WTC11 (cell line): ENCODE measurements at regions not wholly inside any gene's neighbourhood (a gene's known extent, or its start where the extent isn't known, plus 50 kb on each side); places are given as distances from the start of the nearest gene placed in this dataset.

Source experiments
- ATAC-seq: fragments of 200-7000 bp; cut with Tn5 transposase; 2 replicates; pipeline ENCODE4 v1.10.0; 2021; ENCODE audit warnings: mild to moderate bottlenecking, moderate library complexity
- CTCF ChIA-PET: fragments of 300-600 bp; sonication (Branson Sonifier 250); formaldehyde crosslinking; loops from one replicate; lab custom pipeline; 2021; ENCODE audit warnings: antibody characterized with exemption; lab: Charles Lee
- POLR2A ChIA-PET: fragments of 350-600 bp; sonication (Branson Sonifier 250); formaldehyde crosslinking; loops from one replicate; lab custom pipeline; 2021; ENCODE audit warnings: antibody characterized with exemption; lab: Charles Lee
- DNase-seq: peaks from one replicate; pipeline ENCODE4 v3.0.0; 2021; ENCODE audit warnings: low spot score
- H3K27ac Mint-ChIP-seq: 2 replicates; pipeline ENCODE4 v1.8.0; 2021; ENCODE audit warnings: mixed read lengths
- H3K27me3 Mint-ChIP-seq: 2 replicates; pipeline ENCODE4 v1.8.0; 2021; ENCODE audit warnings: low read depth, mild to moderate bottlenecking, moderate library complexity, mixed read lengths
- H3K36me3 Mint-ChIP-seq: 2 replicates; pipeline ENCODE4 v1.8.0; 2021; ENCODE audit warnings: mixed read lengths
- H3K4me1 Mint-ChIP-seq: 2 replicates; pipeline ENCODE4 v1.8.0; 2022; ENCODE audit warnings: mixed read lengths
- H3K4me3 Mint-ChIP-seq: 2 replicates; pipeline ENCODE4 v1.8.0; 2021; ENCODE audit warnings: mild to moderate bottlenecking, moderate library complexity, mixed read lengths
- H3K9me3 Mint-ChIP-seq: 2 replicates; pipeline ENCODE4 v1.8.0; 2021; ENCODE audit warnings: mixed read lengths
- AR ChIP-seq: fragments of 250-450 bp; sonication (Bioruptor Pico); IDR thresholded peaks from 2 replicates; pipeline ENCODE4 v1.9.0; 2021; ENCODE audit warnings: mild to moderate bottlenecking
- ATF3 ChIP-seq: sonication (generic); formaldehyde crosslinking; conservative IDR thresholded peaks from 2 replicates; pipeline ENCODE4 v1.8.1; 2022; ENCODE audit warnings: mild to moderate bottlenecking, missing genetic modification reagents
- CDX4 ChIP-seq: fragments of 250-450 bp; sonication (Bioruptor Pico); IDR thresholded peaks from 2 replicates; pipeline ENCODE4 v1.9.0; 2021; ENCODE audit warnings: moderate library complexity, mild to moderate bottlenecking, inconsistent platforms, borderline replicate concordance
- CREB1 ChIP-seq: sonication (generic); formaldehyde crosslinking; IDR thresholded peaks from 2 replicates; pipeline ENCODE4 v1.8.0; 2023; ENCODE audit warnings: mild to moderate bottlenecking, missing genetic modification reagents
- ELF4 ChIP-seq: sonication (generic); formaldehyde crosslinking; IDR thresholded peaks from 2 replicates; pipeline ENCODE4 v1.8.1; 2022; ENCODE audit warnings: low read depth, mild to moderate bottlenecking, moderate library complexity, missing genetic modification reagents
- EMX1 ChIP-seq: fragments of 250-450 bp; sonication (Bioruptor Pico); IDR thresholded peaks from 2 replicates; pipeline ENCODE4 v1.8.0; 2021; ENCODE audit warnings: mild to moderate bottlenecking
- ETV6 ChIP-seq: sonication (generic); formaldehyde crosslinking; IDR thresholded peaks from 2 replicates; pipeline ENCODE4 v1.8.1; 2022; ENCODE audit warnings: mild to moderate bottlenecking, missing genetic modification reagents
- FOXJ3 ChIP-seq: sonication (generic); formaldehyde crosslinking; IDR thresholded peaks from 2 replicates; pipeline ENCODE4 v1.9.0; 2021; ENCODE audit warnings: missing genetic modification reagents, mild to moderate bottlenecking, borderline replicate concordance
- GRHL2 ChIP-seq: fragments of 250-450 bp; sonication (Bioruptor Pico); IDR thresholded peaks from 2 replicates; pipeline ENCODE4 v1.8.0; 2022; ENCODE audit warnings: mild to moderate bottlenecking, moderate library complexity; ENCODE audit not compliant: insufficient replicate concordance, severe bottlenecking
- IRF1 ChIP-seq: sonication (generic); formaldehyde crosslinking; IDR thresholded peaks from 2 replicates; pipeline ENCODE4 v1.8.0; 2023; ENCODE audit warnings: missing genetic modification reagents
- JUN ChIP-seq: sonication (generic); formaldehyde crosslinking; IDR thresholded peaks from 2 replicates; pipeline ENCODE4 v1.8.0; 2023; ENCODE audit warnings: mild to moderate bottlenecking, missing genetic modification reagents
- KAT7 ChIP-seq: sonication (generic); formaldehyde crosslinking; IDR thresholded peaks from 2 replicates; pipeline ENCODE4 v1.8.1; 2023; ENCODE audit warnings: missing genetic modification reagents, mild to moderate bottlenecking, borderline replicate concordance
- MAX ChIP-seq: sonication (generic); formaldehyde crosslinking; IDR thresholded peaks from 2 replicates; pipeline ENCODE4 v1.8.0; 2022; ENCODE audit warnings: mild to moderate bottlenecking, missing genetic modification reagents
- MLX ChIP-seq: sonication (generic); formaldehyde crosslinking; IDR thresholded peaks from 2 replicates; pipeline ENCODE4 v1.8.1; 2023; ENCODE audit warnings: mild to moderate bottlenecking, missing genetic modification reagents, moderate library complexity
- MYBL2 ChIP-seq: sonication (generic); formaldehyde crosslinking; IDR thresholded peaks from 2 replicates; pipeline ENCODE4 v1.8.1; 2023; ENCODE audit warnings: mild to moderate bottlenecking, moderate library complexity, missing genetic modification reagents
- NFYB ChIP-seq: sonication (generic); formaldehyde crosslinking; conservative IDR thresholded peaks from 2 replicates; pipeline ENCODE4 v1.8.0; 2022; ENCODE audit warnings: low read depth, missing genetic modification reagents
- NR3C1 ChIP-seq: sonication (generic); formaldehyde crosslinking; conservative IDR thresholded peaks from 2 replicates; pipeline ENCODE4 v1.8.1; 2023; ENCODE audit warnings: low read depth, mild to moderate bottlenecking, missing genetic modification reagents
- PRDM15 ChIP-seq: sonication (generic); formaldehyde crosslinking; IDR thresholded peaks from 2 replicates; pipeline ENCODE4 v1.8.0; 2022; ENCODE audit warnings: missing genetic modification reagents
- PREB ChIP-seq: sonication (generic); formaldehyde crosslinking; IDR thresholded peaks from 2 replicates; pipeline ENCODE4 v1.8.1; 2022; ENCODE audit warnings: mild to moderate bottlenecking, missing genetic modification reagents, moderate library complexity, borderline replicate concordance
- PRRX2 ChIP-seq: fragments of 250-450 bp; sonication (Bioruptor Pico); IDR thresholded peaks from 2 replicates; pipeline ENCODE4 v1.8.0; 2021; ENCODE audit warnings: mild to moderate bottlenecking
- TEAD1 ChIP-seq: sonication (generic); formaldehyde crosslinking; IDR thresholded peaks from 2 replicates; pipeline ENCODE4 v1.8.0; 2022; ENCODE audit warnings: mild to moderate bottlenecking, missing genetic modification reagents
- TEAD4 ChIP-seq: sonication (generic); formaldehyde crosslinking; IDR thresholded peaks from 2 replicates; pipeline ENCODE4 v1.8.0; 2022; ENCODE audit warnings: mild to moderate bottlenecking, missing genetic modification reagents
- TP53 ChIP-seq: sonication (generic); formaldehyde crosslinking; IDR thresholded peaks from 2 replicates; pipeline ENCODE4 v1.8.1; 2023; ENCODE audit warnings: mild to moderate bottlenecking, missing genetic modification reagents
- ZNF232 ChIP-seq: sonication (generic); formaldehyde crosslinking; IDR thresholded peaks from 2 replicates; pipeline ENCODE4 v1.8.0; 2022; ENCODE audit warnings: mild to moderate bottlenecking, missing genetic modification reagents
- ZNF263 ChIP-seq: sonication (generic); formaldehyde crosslinking; IDR thresholded peaks from 2 replicates; pipeline ENCODE4 v1.8.1; 2022; ENCODE audit warnings: low read depth, mild to moderate bottlenecking, moderate library complexity, missing genetic modification reagents
- ZNF671 ChIP-seq: fragments of 250-450 bp; sonication (Bioruptor Pico); IDR thresholded peaks from 2 replicates; pipeline ENCODE4 v1.8.0; 2021; ENCODE audit warnings: mild to moderate bottlenecking

GRCh38 chr7:13414661-13415107, 574.8 kb downstream of the ETV1 start (continued):
- no peak for TF ChIP-seq PREB (CRISPR knock-in tag)
- TF ChIP-seq TEAD1 (CRISPR knock-in tag) = no peak
- no peak for TF ChIP-seq ATF3 (CRISPR knock-in tag)
- TF ChIP-seq ZNF232 (CRISPR knock-in tag) = no peak
- TF ChIP-seq FOXJ3 (CRISPR knock-in tag) = no peak

- Mint-ChIP-seq H3K9me3 (peaks cover 18% of the 10 kb centered on the region), H3K36me3 (peaks cover 7% of the 10 kb centered on the region), H3K4me3 (no peak overlapping the region), H3K27me3 (no peaks in the 10 kb centered on the region), H3K4me1 (no peaks in the 10 kb centered on the region), H3K27ac (no peak overlapping the region)
- TF ChIP-seq ZNF263 (CRISPR knock-in tag) = no peak
- TF ChIP-seq AR (CRISPR knock-in tag) = no peak
- no peak for TF ChIP-seq NFYB (CRISPR knock-in tag)
- no peak for TF ChIP-seq MAX (CRISPR knock-in tag)
- TF ChIP-seq EMX1 (CRISPR knock-in tag) = no peak
- no peak for TF ChIP-seq MYBL2 (CRISPR knock-in tag)
- TF ChIP-seq PRDM15 = no peak
- TF ChIP-seq JUN (CRISPR knock-in tag) = no peak
- ATAC-seq (no peak), DNase-seq (no peak)
- ChIA-PET POLR2A (no interaction called here), CTCF (no interaction called here)
Observed at GRCh38 chr7:13416071-13416470, 573.4 kb downstream of the ETV1 start.

- CTCF ChIA-PET = no interaction called here
- ATAC-seq = no peak
- POLR2A ChIA-PET = no interaction called here
- Mint-ChIP-seq H3K27me3 (no peaks in the 10 kb centered on the region), H3K4me3 (no peak overlapping the region), H3K36me3 (peaks cover 7% of the 10 kb centered on the region), H3K27ac (no peak overlapping the region), H3K4me1 (no peaks in the 10 kb centered on the region), H3K9me3 (peaks cover 22% of the 10 kb centered on the region)
- no peak for DNase-seq
- TF ChIP-seq CREB1 (CRISPR knock-in tag) = no peak
- TF ChIP-seq NR3C1 (CRISPR knock-in tag) = no peak
- TF ChIP-seq GRHL2 (CRISPR knock-in tag) = no peak
- TF ChIP-seq KAT7 (CRISPR knock-in tag) = no peak
- TF ChIP-seq ETV6 (CRISPR knock-in tag) = no peak
- no peak for TF ChIP-seq ZNF671 (CRISPR knock-in tag)
- no peak for TF ChIP-seq IRF1 (CRISPR knock-in tag)
- TF ChIP-seq CDX4 (CRISPR knock-in tag) = no peak
- no peak for TF ChIP-seq ELF4 (CRISPR knock-in tag)
- TF ChIP-seq TP53 (CRISPR knock-in tag) = no peak
- no peak for TF ChIP-seq MLX
- TF ChIP-seq TEAD4 (CRISPR knock-in tag) = no peak
- TF ChIP-seq PRRX2 (CRISPR knock-in tag) = no peak
Observed at GRCh38 chr7:13416544-13416943, 572.9 kb downstream of the ETV1 start.
